ENCODE measurements at regions not wholly inside any gene's neighbourhood (a gene's known extent, or its start where the extent isn't known, plus 50 kb on each side); places are given as distances from the start of the nearest gene placed in this dataset.

DNA sequence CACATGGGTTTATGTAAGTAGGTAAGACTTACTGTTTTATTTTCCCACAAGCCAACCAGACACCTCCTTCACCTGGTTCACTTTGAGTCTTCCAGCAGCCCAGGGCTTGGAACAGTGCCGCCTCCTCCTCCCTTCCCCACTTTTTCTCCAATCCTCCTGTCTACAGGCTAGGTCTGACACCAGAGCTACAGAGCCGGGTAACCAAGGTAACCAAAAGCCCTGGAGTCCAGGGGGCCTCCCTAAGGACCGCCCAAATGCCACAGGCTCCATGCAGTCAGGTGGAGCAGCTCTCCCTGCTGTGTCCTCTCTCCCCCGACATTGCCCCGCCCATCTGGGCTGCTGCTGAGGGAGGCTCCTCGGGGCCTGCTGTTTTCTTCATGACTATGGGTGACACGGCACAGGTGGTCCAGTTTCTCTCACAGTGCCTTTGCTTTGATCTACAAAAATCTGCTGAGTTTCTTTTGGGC, 138.0 kb upstream of the EFNA5 start:
- no peak for DNase-seq (ENCODE audit: low read depth)

GRCh38 chr5:107807431-107807830, 136.7 kb upstream of the EFNA5 start:
- no peak for DNase-seq (ENCODE audit: low read depth)

GRCh38 chr5:107806705-107807104, 136.0 kb upstream of the EFNA5 start:
- no peak for DNase-seq (ENCODE audit: low read depth)

DNA sequence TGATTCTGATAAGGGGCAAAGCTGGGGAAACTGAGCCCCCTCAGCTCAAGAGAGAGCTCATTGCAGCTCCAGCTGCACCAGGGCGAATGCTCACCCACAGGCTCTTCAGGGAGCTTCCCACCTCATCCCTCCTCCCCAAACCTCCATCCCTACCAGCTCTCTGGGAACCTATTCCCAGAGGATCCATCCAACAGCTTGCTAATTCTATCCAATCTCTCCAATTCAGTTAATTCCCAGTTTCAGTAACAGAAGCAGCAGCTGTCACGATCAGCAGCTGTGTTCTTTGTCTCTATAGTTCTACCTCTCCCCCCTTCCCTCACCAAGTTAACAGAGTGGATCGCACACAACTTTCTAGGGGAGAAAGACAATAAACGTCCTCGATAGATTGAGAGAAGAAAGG, 135.5 kb upstream of the EFNA5 start:
- DNase-seq (ENCODE audit: low read depth) = no peak

DNA sequence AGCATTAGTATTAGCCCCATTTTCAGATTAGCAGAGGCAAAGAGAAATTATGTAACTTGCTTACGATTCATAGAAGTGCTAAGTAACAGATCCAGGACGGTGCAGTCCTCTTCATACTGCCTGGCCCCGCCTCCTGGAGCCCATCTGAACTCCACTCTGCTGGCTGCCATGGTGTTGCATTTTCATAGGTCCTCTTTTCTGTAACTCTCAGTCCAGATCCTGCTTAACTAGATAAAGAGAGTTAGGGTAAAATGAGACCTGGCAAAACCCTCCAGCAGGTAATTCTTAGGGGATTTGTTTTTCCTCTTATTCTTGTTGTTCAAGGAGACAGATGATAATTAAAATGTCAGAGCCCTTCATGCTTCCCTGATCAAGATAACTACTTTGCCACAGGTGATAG, 135.1 kb upstream of the EFNA5 start:
- DNase-seq (ENCODE audit: low read depth) = no peak

DNA sequence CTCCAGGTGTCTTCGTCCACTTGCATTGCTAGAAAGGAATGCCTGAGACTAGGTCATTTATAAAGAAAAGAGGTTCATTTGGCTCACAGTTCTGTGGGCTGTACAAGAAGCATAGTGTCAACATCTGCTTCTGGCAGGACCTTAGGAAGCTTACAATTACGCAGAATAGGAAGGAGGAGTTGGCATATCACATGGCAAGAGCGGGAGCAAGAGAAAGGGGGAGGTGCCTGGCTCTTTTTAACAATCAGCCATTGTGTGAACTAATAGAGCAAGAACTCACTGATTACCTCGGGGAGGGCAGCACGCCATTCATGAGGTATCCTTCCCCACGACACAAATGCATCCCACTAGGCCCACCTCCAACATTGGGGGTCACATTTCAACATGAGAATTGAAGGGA, 134.4 kb upstream of the EFNA5 start:
- no peak for DNase-seq (ENCODE audit: low read depth)

- DNase-seq (ENCODE audit: low read depth) = no peak
These were observed 133.0 kb upstream of the EFNA5 start for GRCh38 chr5:107803728-107804127.

GRCh38 chr5:107801061-107801460, 130.3 kb upstream of the EFNA5 start:
- no peak for DNase-seq (ENCODE audit: low read depth)

GRCh38 chr5:107799306-107799705, 128.6 kb upstream of the EFNA5 start:
- DNase-seq (ENCODE audit: low read depth) = no peak

DNA sequence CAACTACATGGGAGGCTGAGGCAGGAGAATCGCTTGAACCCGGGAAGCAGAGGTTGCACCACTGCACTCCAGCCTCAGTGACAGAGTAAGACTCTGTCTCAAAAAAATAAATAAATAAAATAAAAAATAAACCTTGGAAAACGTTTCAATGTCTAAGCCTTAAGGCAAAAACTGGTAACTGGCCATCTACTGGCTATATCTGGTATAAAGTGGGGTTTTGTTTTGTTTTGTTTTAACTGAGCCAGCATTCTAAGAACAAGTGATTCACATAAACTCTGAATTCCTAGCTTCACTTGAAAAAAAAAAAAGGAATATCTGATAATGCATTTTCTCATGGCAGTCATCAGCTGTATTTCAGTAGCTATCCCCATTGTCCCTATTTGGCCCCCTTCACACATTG, 126.1 kb upstream of the EFNA5 start:
- no peak for DNase-seq (ENCODE audit: low read depth)

DNA sequence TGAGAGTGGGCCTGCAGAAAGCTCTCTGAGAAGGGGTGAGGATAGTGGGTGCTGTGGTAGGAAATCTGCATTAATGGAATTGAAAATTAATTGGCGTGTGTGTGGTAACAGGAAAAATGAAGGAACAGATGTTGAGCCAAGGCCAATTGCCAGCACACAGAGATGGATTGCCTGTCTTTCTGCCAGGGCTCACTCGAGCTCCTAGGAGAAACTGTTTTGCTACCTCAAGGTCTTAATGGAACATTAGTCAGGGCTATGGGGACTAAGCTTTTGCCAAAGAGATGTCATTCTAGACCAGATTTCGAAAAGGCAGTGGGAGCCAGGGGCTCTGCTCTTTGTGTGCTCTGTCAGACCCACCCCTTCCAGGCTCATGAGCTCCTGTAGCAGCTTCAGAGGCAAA, 124.0 kb upstream of the EFNA5 start:
- no peak for DNase-seq (ENCODE audit: low read depth)

GRCh38 chr5:107792940-107793339, 122.2 kb upstream of the EFNA5 start:
- no peak for DNase-seq (ENCODE audit: low read depth)

DNA sequence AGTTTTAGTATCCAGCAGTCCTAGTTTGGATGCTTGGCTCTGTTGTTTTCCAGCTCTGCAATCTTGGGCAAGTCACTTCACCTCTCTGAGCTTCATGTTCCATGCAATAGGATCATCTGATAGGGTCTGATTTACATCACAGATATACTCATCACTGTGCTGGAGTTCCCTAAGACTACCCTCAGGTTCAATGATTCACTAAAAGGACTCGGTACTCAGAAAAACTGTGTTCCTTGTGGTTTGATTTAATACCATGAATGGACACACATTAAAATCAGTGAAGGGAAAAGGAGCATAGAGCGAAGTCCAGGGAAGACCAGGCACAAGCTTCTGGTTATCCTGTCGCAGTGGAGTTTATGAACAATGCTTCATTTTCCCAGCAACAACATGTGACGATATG, 119.9 kb upstream of the EFNA5 start:
- DNase-seq (ENCODE audit: low read depth) = no peak

DNA sequence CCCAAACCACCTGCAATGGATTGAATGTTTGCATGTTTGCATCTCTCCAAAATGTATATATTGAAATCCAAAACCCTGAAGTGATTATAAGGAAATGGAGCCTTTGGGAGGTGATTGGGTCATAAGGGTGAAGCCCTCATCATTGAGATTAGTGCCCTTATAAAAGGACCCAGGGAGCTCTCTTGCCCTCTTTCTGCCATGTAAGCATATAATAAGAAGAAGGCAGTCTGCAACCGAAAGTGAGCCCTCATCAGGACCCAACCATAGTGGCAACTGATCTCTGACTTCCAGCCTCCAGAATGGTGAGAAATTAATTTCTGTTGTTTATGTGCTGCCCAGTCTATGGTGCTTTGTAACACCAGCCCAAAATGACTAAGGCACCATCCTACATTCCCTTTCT, 115.7 kb upstream of the EFNA5 start:
- DNase-seq (ENCODE audit: low read depth) = no peak

- no peak for DNase-seq (ENCODE audit: low read depth)
These were observed 112.8 kb upstream of the EFNA5 start for GRCh38 chr5:107783551-107783950.

DNA sequence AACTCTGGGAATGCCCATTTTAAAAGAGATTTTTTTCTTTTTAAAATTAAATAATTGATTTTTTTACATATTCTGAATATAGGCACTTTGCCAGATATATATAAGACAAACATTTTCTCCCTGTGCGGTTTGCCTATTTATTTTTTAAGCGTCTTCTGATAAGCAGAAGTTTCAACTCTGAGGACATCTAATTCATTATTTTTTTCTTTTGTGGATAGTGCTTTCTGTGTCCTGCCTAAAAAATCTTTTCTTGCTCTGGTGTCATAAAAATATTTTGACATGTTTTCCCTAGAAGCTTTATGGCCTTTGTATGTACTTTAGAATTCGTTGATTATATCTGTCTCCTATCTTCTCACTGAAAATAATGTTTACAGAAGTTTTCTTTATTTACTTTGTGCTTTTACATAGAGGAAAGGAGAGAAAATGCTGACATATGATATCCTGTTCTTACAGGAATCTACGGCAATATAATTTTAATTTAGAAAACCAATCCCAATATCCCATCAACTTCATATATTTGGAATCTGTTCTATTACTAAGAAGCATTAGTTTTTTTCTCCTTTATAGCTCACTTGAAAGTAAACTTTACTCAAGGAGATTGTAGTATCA, 111.9 kb upstream of the EFNA5 start:
- no peak for DNase-seq (ENCODE audit: low read depth)

DNA sequence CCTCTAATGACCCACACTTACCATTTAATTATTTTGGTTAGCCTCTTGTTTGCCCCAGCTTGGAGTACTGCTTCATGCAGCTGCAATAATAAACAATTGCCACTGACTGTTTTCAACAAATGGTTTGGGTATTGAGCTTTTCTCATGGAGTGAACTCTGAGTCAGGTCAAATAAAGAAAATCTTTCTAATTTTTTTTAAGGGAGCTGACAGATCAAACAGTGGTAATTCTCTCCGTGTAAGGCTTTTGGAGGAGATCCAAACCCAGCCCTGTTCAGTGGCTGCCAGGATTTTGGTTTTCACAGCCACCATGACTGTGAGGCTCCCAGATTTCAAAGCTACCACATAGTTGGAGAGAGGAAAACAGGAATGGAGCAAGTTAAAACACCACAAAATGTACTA, 110.7 kb upstream of the EFNA5 start:
- DNase-seq (ENCODE audit: low read depth) = no peak

- no peak for DNase-seq (ENCODE audit: low read depth)
These were observed 108.7 kb upstream of the EFNA5 start for GRCh38 chr5:107779437-107779836.

- no peak for DNase-seq (ENCODE audit: low read depth)
These were observed 107.9 kb upstream of the EFNA5 start for GRCh38 chr5:107778647-107779046.

DNA sequence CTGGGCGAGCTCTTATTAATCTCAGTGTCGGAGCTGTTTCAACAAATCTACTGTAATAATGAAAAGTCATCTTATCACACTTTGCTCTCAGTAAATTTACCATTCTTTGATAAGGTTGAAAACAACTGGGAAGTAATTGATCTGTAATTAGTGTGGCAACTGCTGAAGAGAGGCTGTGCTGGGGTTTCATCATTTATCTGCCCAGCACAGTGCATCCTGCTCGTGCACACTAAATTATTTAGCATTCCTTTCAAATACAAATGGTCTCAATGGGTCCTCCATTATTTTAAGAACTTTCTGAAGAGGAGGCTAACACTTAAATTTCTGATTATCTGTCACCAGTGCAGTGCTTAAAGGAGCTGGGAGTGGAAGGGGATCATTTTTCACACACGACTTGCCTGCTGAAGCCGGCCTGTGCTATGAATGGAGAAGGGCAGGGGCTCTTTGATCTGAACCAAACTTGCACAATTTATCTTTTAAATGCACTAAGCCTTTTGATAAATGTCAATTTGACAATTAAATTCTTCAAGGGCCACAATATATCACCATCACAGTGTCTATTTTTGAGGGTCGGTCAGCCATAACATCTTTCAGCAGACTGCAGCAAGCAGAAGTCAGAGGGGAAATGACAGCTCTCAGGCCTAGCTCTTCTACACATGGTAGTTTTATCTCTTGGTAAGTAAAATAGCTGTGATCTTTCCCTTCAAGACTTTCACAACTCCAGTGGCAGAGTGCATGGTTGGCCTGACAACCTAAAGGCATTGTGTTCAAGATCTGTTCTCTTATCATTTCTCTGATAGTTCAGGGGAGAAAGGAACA, 106.4 kb upstream of the EFNA5 start:
- DNase-seq (ENCODE audit: low read depth) = no peak

DNA sequence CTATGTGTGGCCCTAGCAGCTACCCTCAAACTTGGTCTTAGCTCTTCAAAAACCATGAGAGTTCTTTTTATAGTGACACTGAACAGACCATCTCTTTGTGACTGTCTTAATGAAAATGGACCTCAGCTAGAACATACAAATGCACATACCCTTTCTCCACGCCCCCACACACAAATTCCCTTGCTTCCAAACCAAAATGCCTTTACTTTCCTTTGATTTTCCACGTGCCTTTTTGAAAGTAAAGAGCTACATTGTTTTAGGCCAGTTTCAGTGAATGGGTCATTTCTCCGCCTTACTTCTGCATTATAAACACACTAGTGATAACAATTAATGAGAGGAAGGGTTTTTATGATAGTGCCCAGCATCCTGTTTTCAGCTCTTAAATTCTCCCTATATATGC, 105.8 kb upstream of the EFNA5 start:
- no peak for DNase-seq (ENCODE audit: low read depth)

DNA sequence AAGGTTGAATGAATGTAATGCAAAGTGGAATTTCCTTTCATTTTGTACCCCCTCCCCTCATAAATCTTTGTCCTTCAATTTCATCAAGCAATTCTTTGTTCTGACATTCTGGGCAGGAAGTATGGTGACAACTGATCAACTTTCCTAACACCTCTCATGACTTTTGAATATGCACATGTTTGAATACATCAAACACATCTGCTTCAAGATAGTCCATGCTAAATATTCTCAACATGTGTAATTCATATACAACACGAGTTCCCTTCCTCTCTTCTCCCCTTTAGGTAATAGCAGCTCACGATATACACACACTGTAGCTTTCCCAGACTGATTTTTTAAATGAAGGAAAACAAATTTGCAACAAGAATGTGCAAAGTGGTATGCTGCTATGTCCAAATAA, 103.6 kb upstream of the EFNA5 start:
- no peak for DNase-seq (ENCODE audit: low read depth)

DNA sequence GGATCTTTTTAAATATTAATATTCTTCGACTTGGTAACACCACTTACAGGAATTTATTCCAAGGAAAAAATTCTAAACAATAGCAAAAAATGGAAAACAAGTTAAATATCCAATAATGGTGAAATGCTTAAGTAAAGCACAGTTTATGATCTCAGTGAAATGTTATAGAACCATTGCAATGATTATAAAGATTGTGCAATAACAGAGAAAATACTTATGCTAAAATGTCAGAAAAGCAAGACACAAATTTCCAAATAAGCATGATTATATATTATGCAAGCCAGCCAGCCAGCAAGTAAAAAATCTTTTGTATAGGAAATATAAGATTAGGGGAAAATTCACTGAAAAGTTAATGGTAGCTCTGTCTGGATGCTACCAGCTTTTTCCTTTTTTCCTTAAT, 102.7 kb upstream of the EFNA5 start:
- no peak for DNase-seq (ENCODE audit: low read depth)

Data from GM04503 (cell line).